GM12801 (cell line): ENCODE measurements at regions not wholly inside any gene's neighbourhood (a gene's known extent, or its start where the extent isn't known, plus 50 kb on each side); places are given as distances from the start of the nearest gene placed in this dataset.

Experiments
- TF ChIP-seq, protein P1 (sequence below): IDR thresholded peaks from one replicate; pipeline ENCODE4 v1.5.1; 2011; ENCODE audit warnings: control low read depth; ENCODE audit not compliant: insufficient read length; ENCODE audit errors: extremely low read depth

DNA sequence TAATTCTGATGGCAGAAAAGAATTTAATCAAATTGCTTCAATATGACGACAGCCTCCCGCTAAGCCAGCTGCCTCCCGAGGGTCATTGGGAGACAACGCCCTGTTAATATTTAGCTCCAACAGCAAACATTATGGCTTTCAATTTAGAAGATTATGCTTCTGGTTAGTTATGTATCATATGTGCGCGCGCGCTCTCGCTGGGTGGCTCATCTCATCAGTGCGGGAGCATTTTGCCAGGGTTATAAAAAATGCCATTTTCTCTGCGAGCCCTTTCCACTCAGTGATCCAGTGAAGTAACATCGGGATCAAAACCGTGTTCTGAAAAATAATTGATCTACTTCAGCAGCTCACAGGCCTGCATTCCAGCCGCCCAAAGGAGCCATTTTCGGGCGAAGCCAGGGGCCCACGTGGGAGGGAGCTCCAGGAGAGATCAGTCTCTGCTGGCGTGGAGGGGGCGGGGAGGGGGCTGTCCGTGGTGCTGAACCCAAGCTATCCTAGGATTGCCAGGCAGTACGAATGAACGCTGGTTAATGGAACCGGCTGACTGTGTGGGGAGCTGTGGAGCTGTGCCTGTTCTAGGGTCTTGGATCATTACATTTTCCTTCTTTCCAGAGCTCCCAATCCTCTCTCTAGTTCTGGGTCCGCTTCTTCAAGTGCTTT is 219.1 kb upstream of the ZC3H12A start:
- TF ChIP-seq, protein P1, sequence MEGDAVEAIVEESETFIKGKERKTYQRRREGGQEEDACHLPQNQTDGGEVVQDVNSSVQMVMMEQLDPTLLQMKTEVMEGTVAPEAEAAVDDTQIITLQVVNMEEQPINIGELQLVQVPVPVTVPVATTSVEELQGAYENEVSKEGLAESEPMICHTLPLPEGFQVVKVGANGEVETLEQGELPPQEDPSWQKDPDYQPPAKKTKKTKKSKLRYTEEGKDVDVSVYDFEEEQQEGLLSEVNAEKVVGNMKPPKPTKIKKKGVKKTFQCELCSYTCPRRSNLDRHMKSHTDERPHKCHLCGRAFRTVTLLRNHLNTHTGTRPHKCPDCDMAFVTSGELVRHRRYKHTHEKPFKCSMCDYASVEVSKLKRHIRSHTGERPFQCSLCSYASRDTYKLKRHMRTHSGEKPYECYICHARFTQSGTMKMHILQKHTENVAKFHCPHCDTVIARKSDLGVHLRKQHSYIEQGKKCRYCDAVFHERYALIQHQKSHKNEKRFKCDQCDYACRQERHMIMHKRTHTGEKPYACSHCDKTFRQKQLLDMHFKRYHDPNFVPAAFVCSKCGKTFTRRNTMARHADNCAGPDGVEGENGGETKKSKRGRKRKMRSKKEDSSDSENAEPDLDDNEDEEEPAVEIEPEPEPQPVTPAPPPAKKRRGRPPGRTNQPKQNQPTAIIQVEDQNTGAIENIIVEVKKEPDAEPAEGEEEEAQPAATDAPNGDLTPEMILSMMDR, result no peak

DNA sequence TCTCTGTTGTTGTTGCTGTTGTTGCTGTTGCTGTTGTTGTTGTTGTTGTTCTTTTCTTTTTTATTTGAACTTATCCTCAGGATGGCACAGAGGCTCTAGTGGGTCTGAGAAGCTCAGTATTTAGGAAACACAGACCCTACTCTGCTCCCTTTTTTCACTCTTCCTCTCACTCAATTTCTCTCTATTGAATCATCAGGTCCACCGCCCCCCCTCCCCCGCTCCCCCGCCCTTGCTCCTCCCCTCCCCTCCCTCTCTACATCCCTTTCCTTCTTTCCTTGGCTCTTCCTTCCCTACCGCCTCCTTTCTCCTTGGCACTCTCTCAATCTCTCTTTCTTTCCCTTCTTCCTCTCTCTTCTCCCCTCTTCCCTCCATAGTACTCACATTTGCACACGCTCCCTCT is 218.5 kb upstream of the ZC3H12A start:
- TF ChIP-seq, protein P1, result no peak

DNA sequence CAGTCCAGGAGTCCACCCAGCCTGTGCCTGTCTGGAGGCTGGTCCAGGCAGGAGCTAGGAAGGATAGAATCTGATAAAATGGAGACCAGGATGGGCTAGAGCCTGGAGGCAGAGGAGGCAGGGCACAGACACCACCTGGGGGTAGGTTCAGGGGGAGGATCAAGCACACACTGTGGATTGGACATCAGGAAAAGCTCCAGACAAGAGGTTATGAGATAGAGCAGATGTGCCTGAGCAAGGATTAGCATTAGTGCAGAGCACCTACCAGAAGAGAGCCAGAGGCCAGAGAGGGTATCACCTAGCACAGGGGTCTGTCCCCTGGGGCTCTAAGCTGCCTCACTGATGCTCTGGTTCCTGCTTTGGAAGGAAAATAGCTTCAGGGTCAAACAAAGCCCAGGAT is 216.7 kb upstream of the ZC3H12A start:
- TF ChIP-seq, protein P1, result no peak

DNA sequence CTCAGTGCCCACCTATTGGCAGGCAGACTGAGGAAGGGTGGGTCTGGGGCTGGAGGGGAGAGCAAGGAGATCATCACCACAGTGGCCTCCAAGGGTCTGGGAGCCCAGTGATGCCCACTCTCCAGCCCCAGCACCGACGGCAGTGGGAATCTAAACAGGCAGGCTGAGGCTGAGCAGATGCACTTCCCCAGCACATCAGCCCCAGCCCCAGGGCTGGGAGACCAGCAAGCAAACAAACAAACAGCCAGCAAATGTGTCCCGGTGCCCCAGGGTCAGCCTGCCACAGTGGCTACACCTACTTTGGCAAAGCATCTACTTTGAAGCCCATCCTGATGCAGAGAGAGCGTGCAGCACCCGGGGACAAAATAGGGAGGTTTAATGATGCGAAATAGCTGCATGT is 216.3 kb upstream of the ZC3H12A start:
- TF ChIP-seq, protein P1, result no peak

DNA sequence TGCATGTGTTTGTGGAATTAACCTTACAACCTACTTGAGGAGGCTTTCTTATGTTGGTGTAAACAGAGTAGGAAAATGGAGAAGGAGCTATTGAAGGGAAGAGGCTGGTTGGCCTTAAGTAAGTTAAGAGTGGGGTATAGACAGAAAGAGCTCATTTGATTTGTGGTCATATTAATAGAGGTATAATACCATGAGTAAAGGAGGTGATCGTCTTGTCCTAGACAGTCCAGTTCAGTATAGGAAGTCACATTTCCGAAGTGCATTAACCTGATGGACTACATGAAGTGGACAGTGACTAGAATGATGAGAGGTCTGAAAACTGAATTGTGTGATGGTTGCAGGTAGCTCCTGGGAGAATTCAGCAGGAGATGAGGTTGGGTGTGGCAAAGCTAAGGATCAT is 215.4 kb upstream of the ZC3H12A start:
- TF ChIP-seq, protein P1, result no peak

DNA sequence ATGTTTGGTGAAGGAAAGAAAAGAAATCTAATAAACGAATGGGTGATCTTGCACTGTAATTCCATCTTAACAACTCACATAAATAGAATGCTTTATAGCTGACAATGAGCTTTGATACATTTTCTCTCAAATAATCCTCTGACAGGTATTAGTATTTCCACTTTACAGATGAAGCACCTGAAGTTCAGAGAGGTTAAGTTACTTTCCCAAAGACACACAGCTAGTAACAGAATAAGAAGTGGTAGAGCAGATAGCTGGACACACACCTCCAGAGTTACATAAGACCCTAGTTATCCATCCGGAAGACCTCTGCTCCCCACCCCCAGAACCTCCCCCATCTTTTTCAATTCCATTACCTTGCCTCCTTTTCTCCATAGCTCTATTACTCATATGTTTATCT is 213.3 kb upstream of the ZC3H12A start:
- TF ChIP-seq, protein P1, result no peak

DNA sequence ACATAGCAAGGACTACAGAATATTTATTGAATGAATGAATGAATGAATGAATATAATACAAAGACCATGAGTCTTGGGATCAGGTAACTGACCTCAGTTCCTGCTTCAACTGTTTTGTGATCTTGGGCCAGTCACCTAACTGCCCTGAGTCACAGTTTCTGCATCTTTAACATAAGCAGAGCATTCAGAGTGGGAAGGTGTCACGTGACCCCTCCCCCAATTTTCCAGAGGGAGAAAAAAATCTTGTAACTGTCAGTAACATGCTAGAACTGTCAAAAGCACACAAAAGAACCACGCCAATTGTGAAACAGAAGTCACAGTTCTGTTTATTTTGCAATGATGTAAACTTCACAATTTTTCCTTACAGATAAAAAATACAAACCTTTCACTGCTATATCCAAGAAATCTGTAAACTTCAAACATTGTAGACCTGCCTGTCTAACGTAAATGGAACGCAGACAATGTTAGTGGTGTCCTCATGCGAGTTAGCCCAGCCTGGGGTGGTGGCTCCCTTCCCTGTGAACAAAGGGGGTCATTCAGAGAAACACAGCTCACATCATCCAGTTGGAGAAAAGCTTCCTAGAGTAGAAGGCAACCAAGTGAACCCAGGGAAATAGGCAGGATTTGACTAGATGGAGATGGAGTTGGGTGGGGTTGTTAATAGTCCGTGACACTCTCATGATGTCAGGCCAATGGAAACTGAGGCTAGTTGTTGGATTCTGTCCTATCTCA is 211.8 kb upstream of the ZC3H12A start:
- TF ChIP-seq, protein P1, result no peak
